ENCODE measurements at regions not wholly inside any gene's neighbourhood (a gene's known extent, or its start where the extent isn't known, plus 50 kb on each side); places are given as distances from the start of the nearest gene placed in this dataset.
"Not testable (repeated sequence)": the region's sequence is repeated elsewhere in the genome, so short reads cannot be mapped to it uniquely, and the experiment has no call there.

- no peak for DNase-seq
Observed at GRCh38 chr10:128178302-128178958, 52.2 kb upstream of the MKI67 start.

GRCh38 chr10:128180843-128181242, 54.6 kb upstream of the MKI67 start:
- no peak for DNase-seq

DNA sequence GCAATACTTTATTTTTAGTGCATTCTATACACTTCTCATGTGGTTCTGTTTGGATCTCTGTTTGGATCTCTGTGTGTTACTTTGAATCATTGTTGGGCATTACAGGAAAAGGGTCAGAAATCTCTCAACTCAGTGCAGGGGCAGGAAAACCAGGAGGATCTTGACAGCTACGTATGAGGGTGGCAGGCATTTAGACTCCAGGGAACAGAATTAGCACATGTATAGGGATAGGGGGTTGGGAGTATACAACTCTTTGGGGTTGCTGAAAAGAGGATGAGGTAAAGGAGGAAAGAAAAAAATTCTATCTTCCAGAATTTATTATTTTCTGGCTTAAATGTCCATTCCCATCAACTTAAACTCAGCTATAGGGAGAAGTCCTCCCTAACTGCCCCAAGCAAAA, 59.4 kb upstream of the MKI67 start:
- no peak for DNase-seq

GRCh38 chr10:128186959-128187787, 61.0 kb upstream of the MKI67 start:
- no peak for DNase-seq

DNA sequence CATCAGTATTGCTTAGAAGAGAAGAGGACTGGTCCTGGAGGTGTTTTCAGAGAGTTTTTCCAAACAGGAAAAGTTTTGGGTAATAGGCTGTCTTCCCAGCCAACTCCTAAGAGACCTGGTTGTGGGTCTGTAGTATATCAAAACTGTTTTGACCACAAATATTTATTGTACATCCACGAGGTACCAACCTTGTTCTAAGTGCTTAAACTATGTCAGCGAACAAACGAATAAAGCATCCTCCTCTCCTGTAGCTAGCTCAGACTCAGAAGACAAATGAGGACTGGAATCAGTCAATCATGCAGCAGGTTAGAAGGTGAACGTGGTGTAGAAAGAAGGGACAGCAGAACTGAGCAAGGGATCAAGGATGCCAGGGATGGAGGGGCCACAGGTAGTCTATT, 61.6 kb upstream of the MKI67 start:
- no peak for DNase-seq

- DNase-seq = no peak
Observed at GRCh38 chr10:128189176-128189575, 63.0 kb upstream of the MKI67 start.

DNA sequence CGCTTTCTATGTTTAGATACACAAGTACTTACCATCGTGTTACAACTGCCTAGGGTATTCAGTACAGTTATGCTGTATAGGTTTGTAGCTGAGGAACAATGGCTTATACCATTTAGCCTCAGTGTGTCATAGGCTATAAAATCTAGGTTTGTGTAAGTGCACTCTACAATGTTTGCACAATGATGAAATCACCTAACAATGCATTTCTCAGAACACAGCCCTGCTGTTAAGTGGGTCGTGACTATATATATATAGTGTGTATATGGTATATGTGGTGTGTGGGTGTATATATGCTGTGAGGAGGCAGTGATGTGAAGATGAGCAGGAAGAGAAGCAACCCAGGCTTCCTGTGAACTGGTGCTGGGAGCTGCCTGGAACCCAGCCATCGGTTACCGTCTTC, 65.6 kb upstream of the MKI67 start:
- DNase-seq = no peak

- DNase-seq = not testable (repeated sequence)
Observed at GRCh38 chr10:128201826-128202225, 75.6 kb upstream of the MKI67 start.

DNA sequence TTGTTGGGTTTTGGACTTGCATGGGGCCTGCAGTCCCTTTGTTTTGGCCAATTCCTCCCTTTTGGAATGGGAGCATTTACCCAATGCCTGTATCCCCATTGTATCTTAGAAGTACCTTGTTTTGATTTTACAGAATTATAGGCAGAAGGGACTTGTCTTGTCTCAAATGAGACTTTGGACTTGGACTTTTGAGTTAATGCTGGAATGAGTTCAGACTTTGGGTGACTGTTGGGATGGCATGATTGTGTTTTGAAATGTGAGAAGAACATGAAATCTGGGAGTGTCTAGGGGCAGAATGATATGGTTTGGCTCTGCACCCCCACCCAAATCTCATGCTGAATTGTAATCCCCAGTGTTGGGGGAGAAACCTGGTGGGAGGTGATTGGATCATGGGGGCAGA, 76.8 kb upstream of the MKI67 start:
- DNase-seq = no peak

- DNase-seq = not testable (repeated sequence)
Observed at GRCh38 chr10:128205591-128205990, 79.4 kb upstream of the MKI67 start.

DNA sequence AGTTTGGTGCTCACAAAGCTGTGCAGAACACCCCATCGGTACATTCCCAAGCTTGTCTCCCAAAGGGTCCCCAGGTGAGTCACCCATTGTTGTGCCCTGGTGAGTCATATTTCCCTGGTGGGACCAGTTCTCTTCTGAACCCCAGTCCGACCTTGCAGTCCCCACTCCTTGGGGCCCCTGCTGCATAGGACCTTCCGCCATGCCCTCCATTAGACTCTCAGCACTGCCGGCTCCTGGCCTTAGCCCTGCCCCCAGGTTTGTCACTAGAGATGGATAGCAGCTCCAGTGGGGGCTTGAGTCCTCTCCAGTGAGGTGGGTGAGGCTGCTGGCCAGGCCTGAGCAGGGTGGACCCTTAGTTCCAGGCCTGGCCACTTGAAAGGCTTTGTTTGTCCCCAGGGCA, 80.5 kb upstream of the MKI67 start:
- no peak for DNase-seq

DNA sequence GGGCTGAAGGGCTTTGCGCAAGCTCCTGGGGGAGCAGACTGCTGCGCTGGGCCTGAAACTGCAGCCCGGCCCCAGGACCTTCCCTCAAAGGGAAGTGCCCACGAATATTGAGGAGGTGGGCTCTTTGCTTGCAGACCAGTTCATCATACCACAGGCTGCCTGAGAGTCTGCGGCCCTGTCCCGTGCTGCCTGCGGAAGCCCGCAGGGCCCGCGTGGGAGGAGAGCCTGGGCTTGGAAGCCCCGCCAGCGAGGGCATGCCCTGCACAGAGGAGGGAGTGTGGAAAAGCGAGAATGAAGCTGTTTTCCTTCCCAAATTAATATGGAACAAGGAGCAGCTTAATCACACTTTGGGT, 83.6 kb upstream of the MKI67 start:
- no peak for DNase-seq

- DNase-seq = peak; percentile 0
Observed at GRCh38 chr10:128210215-128211063, 84.2 kb upstream of the MKI67 start.

- no peak for DNase-seq
Observed at GRCh38 chr10:128211064-128211504, 84.9 kb upstream of the MKI67 start.

GRCh38 chr10:128211953-128212727, 85.9 kb upstream of the MKI67 start:
- peak; percentile 25 for DNase-seq

DNA sequence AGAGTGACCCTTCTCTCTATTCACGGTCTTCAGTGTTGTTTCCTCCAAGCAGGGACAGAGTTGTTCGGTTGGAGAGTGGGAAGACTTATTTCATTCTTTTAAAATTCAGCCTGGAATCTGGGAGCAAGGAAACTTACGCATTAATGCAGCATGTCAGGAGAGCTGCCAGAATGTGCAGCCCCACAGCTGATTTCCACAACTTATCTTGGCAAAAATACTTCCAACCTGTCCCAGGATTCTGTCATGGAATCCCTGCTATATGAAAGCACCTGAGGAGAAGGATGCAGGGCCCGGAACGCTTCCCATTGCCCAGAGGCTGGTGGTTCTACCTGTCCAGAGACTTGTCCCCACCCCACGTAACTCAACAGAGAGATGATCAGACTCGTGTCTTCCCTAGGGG, 86.9 kb upstream of the MKI67 start:
- no peak for DNase-seq

- DNase-seq = no peak
Observed at GRCh38 chr10:128215733-128216132, 89.5 kb upstream of the MKI67 start.

- no peak for DNase-seq
Observed at GRCh38 chr10:128217136-128217535, 90.9 kb upstream of the MKI67 start.

- DNase-seq = no peak
Observed at GRCh38 chr10:128218161-128218560, 91.9 kb upstream of the MKI67 start.

- no peak for DNase-seq
Observed at GRCh38 chr10:128219295-128219694, 93.1 kb upstream of the MKI67 start.

GRCh38 chr10:128220021-128220420, 93.8 kb upstream of the MKI67 start:
- DNase-seq = no peak

DNA sequence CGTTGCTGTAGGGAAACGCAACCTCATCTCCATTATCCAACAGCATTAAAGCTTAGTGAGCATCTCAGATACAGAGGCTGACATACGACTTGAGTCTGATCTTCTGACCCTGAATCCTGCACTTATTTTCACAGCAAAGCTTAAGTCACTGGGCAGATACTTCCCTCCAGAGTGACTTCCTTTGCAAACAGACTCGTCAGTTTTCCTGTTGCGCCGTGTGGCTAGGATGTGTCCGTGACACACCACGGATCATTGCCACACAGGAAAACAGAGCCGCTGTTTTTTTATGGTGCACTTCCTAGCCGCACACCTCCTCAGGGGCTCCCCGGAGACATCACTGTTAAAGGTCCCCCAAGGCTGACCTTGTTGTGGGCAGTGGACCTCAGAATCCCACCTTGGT, 94.9 kb upstream of the MKI67 start:
- DNase-seq = no peak

- DNase-seq = no peak
Observed at GRCh38 chr10:128221807-128222206, 95.6 kb upstream of the MKI67 start.

Measured in NCI-H526 treated with DMSO at 0.1 percent for 48 hours (cell line).